Kidney (tissue), 13 donors: ENCODE measurements at regions not wholly inside any gene's neighbourhood (a gene's known extent, or its start where the extent isn't known, plus 50 kb on each side); places are given as distances from the start of the nearest gene placed in this dataset.

Experiments
- DNase-seq, 5 donors: peaks; one replicate each; pipeline ENCODE4 v3.0.0-alpha.2; 2013 to 2020
- FAIRE-seq: peaks from 2 replicates; lab custom pipeline; 2012; peaks lifted over from hg19 to GRCh38; lab: Jason Lieb, UNC
- H3K27ac ChIP-seq, 2 donors: one replicate each; pipeline ENCODE4 v1.7.0; 2013; ENCODE audit warnings: low read depth in 2 of 2, low read length in 2 of 2, inconsistent platforms in 1 of 2
- H3K27me3 ChIP-seq: one replicate; pipeline ENCODE4 v1.7.1; 2013; ENCODE audit warnings: low read length, inconsistent platforms; ENCODE audit not compliant: control insufficient read depth, insufficient read depth
- H3K36me3 ChIP-seq, 3 donors: one replicate each; pipeline versions ENCODE4 v1.7.0 to v1.7.1; 2013; ENCODE audit warnings: low read length in 3 of 3, control low read depth in 1 of 3, inconsistent platforms in 1 of 3; ENCODE audit not compliant: insufficient read depth in 3 of 3, control insufficient read depth in 2 of 3
- H3K4me1 ChIP-seq, 3 donors: one replicate each; pipeline versions ENCODE4 v1.7.0 to v1.7.1; 2013; ENCODE audit warnings: low read length in 3 of 3, inconsistent platforms in 1 of 3, low read depth in 1 of 3; ENCODE audit not compliant: control insufficient read depth in 2 of 3, insufficient read depth in 2 of 3
- H3K4me3 ChIP-seq, 3 donors: one replicate each; pipeline versions ENCODE4 v1.7.0 to v1.8.1; 2013; ENCODE audit warnings: low read length in 3 of 3, control low read depth in 1 of 3, inconsistent platforms in 1 of 3
- H3K9ac ChIP-seq, 3 donors: one replicate each; pipeline versions ENCODE4 v1.7.0 to v1.7.1; 2013; ENCODE audit warnings: low read length in 3 of 3, control low read depth in 1 of 3, inconsistent platforms in 1 of 3
- H3K9me3 ChIP-seq, 3 donors: one replicate each; pipeline versions ENCODE4 v1.7.0 to v1.7.1; 2013; ENCODE audit warnings: low read length in 3 of 3, control low read depth in 1 of 3, inconsistent platforms in 1 of 3; ENCODE audit not compliant: control insufficient read depth in 2 of 3, insufficient read depth in 1 of 3
- intact Hi-C: fragments of 100-400 bp; cut with DNase I; formaldehyde crosslinking; loops from one replicate; pipeline ENCODE4 v1.11.1; 2022
- TF ChIP-seq, protein P1 (sequence below): IDR thresholded peaks from 3 replicates; pipeline ENCODE4 v1.5.1; 2012; ENCODE audit warnings: mild to moderate bottlenecking, moderate library complexity, borderline replicate concordance; ENCODE audit not compliant: insufficient read depth; ENCODE audit errors: extremely low read depth
- donor health status: control.
- donor health status: control.
- donor health status: control.
- donor health status: control.
- donor health status: control.
- donor health status: DM: yes; HTN: yes; CAD: no.
- donor health status: Normal renal cell carcinoma (clear cell type).

DNA sequence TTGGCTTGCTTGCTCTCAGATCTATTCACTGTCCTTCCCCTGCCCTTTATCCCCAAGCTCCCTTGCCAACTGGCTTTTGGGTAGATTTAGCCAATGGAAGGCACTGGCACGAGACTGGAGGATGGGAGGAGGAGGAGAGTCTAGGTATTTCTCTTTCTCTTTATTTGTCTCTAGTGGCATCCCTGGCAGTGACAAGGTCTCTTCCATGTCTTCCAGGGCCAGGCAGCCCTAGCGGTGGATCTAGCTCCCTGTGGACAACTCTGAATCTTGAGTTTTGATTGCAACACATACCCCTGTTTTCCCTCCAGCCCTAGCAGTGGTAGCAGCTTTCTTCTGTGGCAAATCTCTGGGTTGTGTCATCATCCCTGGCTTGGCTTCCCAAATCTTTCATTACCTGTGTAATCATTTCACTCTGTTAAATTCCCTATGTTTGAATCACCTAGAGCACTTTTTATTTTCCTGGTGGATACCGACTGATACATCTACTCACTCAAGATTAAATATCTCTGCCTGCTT, 171.1 kb upstream of the IRX6 start:
- Histone ChIP-seq H3K4me1 (no peaks in the 10 kb centered on the region), H3K9me3 (no peaks in the 10 kb centered on the region), H3K36me3 (no peaks in the 10 kb centered on the region), H3K27ac (no peak overlapping the region), H3K27me3 (no peaks in the 10 kb centered on the region), H3K4me3 (no peak overlapping the region), H3K9ac (no peak overlapping the region)
- intact Hi-C loops: no loop called here
- DNase-seq (no peak), FAIRE-seq (no peak)
- TF ChIP-seq, protein P1, sequence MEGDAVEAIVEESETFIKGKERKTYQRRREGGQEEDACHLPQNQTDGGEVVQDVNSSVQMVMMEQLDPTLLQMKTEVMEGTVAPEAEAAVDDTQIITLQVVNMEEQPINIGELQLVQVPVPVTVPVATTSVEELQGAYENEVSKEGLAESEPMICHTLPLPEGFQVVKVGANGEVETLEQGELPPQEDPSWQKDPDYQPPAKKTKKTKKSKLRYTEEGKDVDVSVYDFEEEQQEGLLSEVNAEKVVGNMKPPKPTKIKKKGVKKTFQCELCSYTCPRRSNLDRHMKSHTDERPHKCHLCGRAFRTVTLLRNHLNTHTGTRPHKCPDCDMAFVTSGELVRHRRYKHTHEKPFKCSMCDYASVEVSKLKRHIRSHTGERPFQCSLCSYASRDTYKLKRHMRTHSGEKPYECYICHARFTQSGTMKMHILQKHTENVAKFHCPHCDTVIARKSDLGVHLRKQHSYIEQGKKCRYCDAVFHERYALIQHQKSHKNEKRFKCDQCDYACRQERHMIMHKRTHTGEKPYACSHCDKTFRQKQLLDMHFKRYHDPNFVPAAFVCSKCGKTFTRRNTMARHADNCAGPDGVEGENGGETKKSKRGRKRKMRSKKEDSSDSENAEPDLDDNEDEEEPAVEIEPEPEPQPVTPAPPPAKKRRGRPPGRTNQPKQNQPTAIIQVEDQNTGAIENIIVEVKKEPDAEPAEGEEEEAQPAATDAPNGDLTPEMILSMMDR: no peak

DNA sequence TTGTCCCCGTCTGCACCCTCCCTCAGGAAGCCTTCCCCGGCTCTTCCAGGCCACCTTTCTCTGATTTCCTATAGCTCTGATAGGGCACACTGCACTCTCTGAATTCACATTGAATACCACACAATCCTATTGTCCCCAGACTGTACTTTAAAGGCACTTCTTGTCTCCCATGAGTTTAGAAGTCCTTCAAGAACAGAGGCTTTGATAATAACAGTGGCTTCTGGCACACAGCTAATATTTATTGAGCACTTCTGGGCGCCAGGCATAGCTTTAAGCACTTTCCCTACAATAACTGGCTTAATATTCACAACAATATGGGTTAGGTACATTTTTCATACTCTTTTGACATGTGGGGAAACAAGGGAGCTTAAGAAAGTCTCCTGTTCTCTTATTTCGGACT, 169.7 kb upstream of the IRX6 start:
- intact Hi-C loops: no loop called here
- Histone ChIP-seq H3K9me3 (peaks cover 0 to 1% (median 0%) of the 10 kb centered on the region in 3 donors), H3K4me1 (no peaks in the 10 kb centered on the region), H3K27ac (no peak overlapping the region), H3K4me3 (no peak overlapping the region), H3K27me3 (no peaks in the 10 kb centered on the region), H3K9ac (no peak overlapping the region), H3K36me3 (no peaks in the 10 kb centered on the region)
- FAIRE-seq: no peak
- TF ChIP-seq, protein P1: no peak
- no peak for DNase-seq

DNA sequence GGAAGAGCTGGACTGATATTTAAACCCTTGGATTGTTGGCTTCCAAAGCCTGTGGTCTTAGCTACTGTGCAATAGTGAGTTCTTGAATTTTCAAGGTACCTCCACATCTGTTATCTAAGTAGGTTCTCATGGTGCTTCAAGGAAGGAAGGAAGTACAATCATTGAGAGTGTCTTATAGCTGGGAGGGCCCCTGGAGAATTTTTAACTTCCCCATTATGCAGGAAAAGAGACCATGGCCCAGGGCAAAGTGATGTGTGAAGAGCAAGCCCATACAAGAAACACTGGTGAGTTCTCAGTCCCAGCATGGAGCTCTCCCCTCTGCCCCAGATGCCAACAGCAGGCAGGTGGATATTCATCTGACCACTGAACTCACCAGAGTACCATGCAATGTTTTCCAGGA, 169.0 kb upstream of the IRX6 start:
- Histone ChIP-seq H3K9ac (no peak overlapping the region), H3K4me3 (no peak overlapping the region), H3K27me3 (no peaks in the 10 kb centered on the region), H3K4me1 (no peaks in the 10 kb centered on the region), H3K9me3 (peaks cover 0 to 6% (median 0%) of the 10 kb centered on the region in 3 donors), H3K27ac (no peak overlapping the region), H3K36me3 (no peaks in the 10 kb centered on the region)
- TF ChIP-seq, protein P1: no peak
- no peak for FAIRE-seq
- intact Hi-C loops: no loop called here
- DNase-seq: no peak

DNA sequence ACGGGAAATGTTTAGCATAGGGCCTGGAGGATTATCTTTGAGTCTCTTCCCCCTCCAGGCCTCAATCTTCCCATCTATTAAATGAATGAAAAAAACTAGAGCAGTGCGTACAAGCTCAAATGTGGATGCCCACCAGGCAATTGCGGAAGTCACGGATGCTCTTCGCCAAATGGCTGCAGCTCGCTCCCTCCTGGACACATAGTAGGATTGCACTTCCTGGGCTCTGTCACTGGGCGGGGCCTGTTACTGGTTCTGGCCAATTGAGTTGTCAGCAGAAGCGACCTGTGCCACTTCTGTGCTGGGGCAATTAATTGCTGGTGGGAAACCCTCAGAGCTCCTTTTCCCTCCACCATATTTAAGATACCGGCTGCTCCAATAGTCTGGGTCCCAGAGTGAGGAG, 168.2 kb upstream of the IRX6 start:
- no peak for FAIRE-seq

More for the DNA sequence above, 168.2 kb upstream of the IRX6 start:
- H3K4me1 ChIP-seq: no peaks in the 10 kb centered on the region
- peaks cover 0 to 6% (median 0%) of the 10 kb centered on the region in 3 donors for H3K9me3 ChIP-seq
- no peak overlapping the region for H3K27ac ChIP-seq
- no peak for DNase-seq
- H3K9ac ChIP-seq: no peak overlapping the region
- no peaks in the 10 kb centered on the region for H3K27me3 ChIP-seq
- intact Hi-C loops: no loop called here
- no peak overlapping the region for H3K4me3 ChIP-seq
- TF ChIP-seq, protein P1: no peak
- H3K36me3 ChIP-seq: no peaks in the 10 kb centered on the region
